Right ventricle myocardium inferior (tissue), 1 donor: ENCODE measurements at regions not wholly inside any gene's neighbourhood (a gene's known extent, or its start where the extent isn't known, plus 50 kb on each side); places are given as distances from the start of the nearest gene placed in this dataset.
"Not testable (repeated sequence)": the region's sequence is repeated elsewhere in the genome, so short reads cannot be mapped to it uniquely, and the experiment has no call there.

ENCODE experiments used
- ATAC-seq: fragments of 200-7000 bp; cut with Tn5 transposase; one replicate; pipeline ENCODE4 v1.9.1; 2020; ENCODE audit warnings: mild to moderate bottlenecking, moderate library complexity
- DNase-seq: peaks from one replicate; pipeline ENCODE4 v3.0.0; 2021; ENCODE audit errors: missing footprints
- intact Hi-C: fragments of 100-400 bp; cut with DNase I; formaldehyde crosslinking; loops from one replicate; pipeline ENCODE4 v1.11.0; 2022
- donor health status: DM: no; HTN: yes; CAD: no; lungs with severe emphysema.

- DNase-seq (no peak), ATAC-seq (no peak)
- intact Hi-C loops = no loop called here
Measured at GRCh38 chr9:71519098-71519696, 249.1 kb downstream of the CEMIP2 start.

- DNase-seq (no peak), ATAC-seq (peak; percentile 91)
- intact Hi-C loops = no loop called here
Measured at GRCh38 chr9:71518045-71518827, 250.1 kb downstream of the CEMIP2 start.

GRCh38 chr9:71515626-71516025 is 252.7 kb downstream of the CEMIP2 start:
- DNase-seq (no peak), ATAC-seq (no peak)
- intact Hi-C loops = no loop called here

- DNase-seq (no peak), ATAC-seq (no peak)
- intact Hi-C loops = no loop called here
Measured at GRCh38 chr9:71515107-71515506, 253.2 kb downstream of the CEMIP2 start.

GRCh38 chr9:71514344-71514975 is 253.9 kb downstream of the CEMIP2 start:
- ATAC-seq (no peak), DNase-seq (no peak)
- intact Hi-C loops = no loop called here

GRCh38 chr9:71509054-71509453 is 259.3 kb downstream of the CEMIP2 start:
- ATAC-seq (no peak), DNase-seq (no peak)
- intact Hi-C loops = no loop called here

- intact Hi-C loops, ATAC-seq, DNase-seq: not testable (repeated sequence)
Measured at GRCh38 chr9:71508141-71508540, 260.2 kb downstream of the CEMIP2 start.

GRCh38 chr9:71506821-71507220 is 261.5 kb downstream of the CEMIP2 start:
- ATAC-seq (peak; percentile 88), DNase-seq (no peak)
- intact Hi-C loops = no loop called here

- DNase-seq (no peak), ATAC-seq (no peak)
- intact Hi-C loops = no loop called here
Measured at GRCh38 chr9:71504636-71505035, 263.7 kb downstream of the CEMIP2 start.

- DNase-seq (no peak), ATAC-seq (no peak)
- intact Hi-C loops = no loop called here
Measured at GRCh38 chr9:71498691-71499090, 269.6 kb downstream of the CEMIP2 start.

- DNase-seq (no peak), ATAC-seq (no peak)
- intact Hi-C loops = no loop called here
Measured at GRCh38 chr9:71490810-71491209, 277.5 kb downstream of the CEMIP2 start.

GRCh38 chr9:71487061-71487460 is 281.3 kb downstream of the CEMIP2 start:
- intact Hi-C loops = no loop called here
- no peak for DNase-seq
- peak; percentile 39 for ATAC-seq

GRCh38 chr9:71485326-71485725 is 283.0 kb downstream of the CEMIP2 start:
- ATAC-seq (no peak), DNase-seq (no peak)
- intact Hi-C loops = no loop called here

GRCh38 chr9:71483436-71483835 is 284.9 kb downstream of the CEMIP2 start:
- ATAC-seq = no peak
- intact Hi-C loops = no loop called here
- DNase-seq = no peak

- intact Hi-C loops = no loop called here
- no peak for DNase-seq
- no peak for ATAC-seq
Measured at GRCh38 chr9:71479621-71480020, 288.7 kb downstream of the CEMIP2 start.

GRCh38 chr9:71472400-71472799 is 295.9 kb downstream of the CEMIP2 start:
- intact Hi-C loops = no loop called here
- ATAC-seq (no peak), DNase-seq (no peak)

- intact Hi-C loops = no loop called here
- no peak for DNase-seq
- ATAC-seq = no peak
Measured at GRCh38 chr9:71465392-71465791, 302.9 kb downstream of the CEMIP2 start.

- no peak for ATAC-seq
- DNase-seq = no peak
- intact Hi-C loops = no loop called here
Measured at GRCh38 chr9:71459082-71459481, 309.2 kb downstream of the CEMIP2 start.

- ATAC-seq (no peak), DNase-seq (peak; percentile 64)
- intact Hi-C loops = no loop called here
Measured at GRCh38 chr9:71446473-71447411, 321.6 kb downstream of the CEMIP2 start.
